ENCODE measurements at regions not wholly inside any gene's neighbourhood (a gene's known extent, or its start where the extent isn't known, plus 50 kb on each side); places are given as distances from the start of the nearest gene placed in this dataset.

- no peak for TF ChIP-seq CTCF (IDR thresholded peaks at IDR 0.05 in 4 of 5, conservative IDR thresholded peaks at IDR 0.05 in 1 of 5)
- no peak for TF ChIP-seq POLR2A (IDR thresholded peaks at IDR 0.05)
Measured at GRCh38 chr12:38969706-38970105, 64.3 kb upstream of the CPNE8 start.

Data from gastrocnemius medialis (tissue), 4 donors.